ENCODE measurements at regions not wholly inside any gene's neighbourhood (a gene's known extent, or its start where the extent isn't known, plus 50 kb on each side); places are given as distances from the start of the nearest gene placed in this dataset.
A peak's percentile ranks its signal among the peaks of the same experiment; 100 is the strongest.
"Not testable (repeated sequence)": the region's sequence is repeated elsewhere in the genome, so short reads cannot be mapped to it uniquely, and the experiment has no call there.

GRCh38 chr3:152621006-152621868 is 213.7 kb upstream of the P2RY1 start:
- DNase-seq (ENCODE audit: low read depth in 2 of 2): no peak

- DNase-seq (ENCODE audit: low read depth in 2 of 2): no peak
Measured at GRCh38 chr3:152621967-152622810, 212.7 kb upstream of the P2RY1 start.

GRCh38 chr3:152622811-152623167 is 212.1 kb upstream of the P2RY1 start:
- DNase-seq (ENCODE audit: low read depth in 2 of 2): no peak

GRCh38 chr3:152623286-152623911 is 211.5 kb upstream of the P2RY1 start:
- DNase-seq (ENCODE audit: low read depth in 2 of 2): no peak

GRCh38 chr3:152626226-152626625 is 208.7 kb upstream of the P2RY1 start:
- DNase-seq (ENCODE audit: low read depth in 2 of 2): no peak

- DNase-seq (ENCODE audit: low read depth in 2 of 2): no peak
Measured at GRCh38 chr3:152628496-152628895, 206.4 kb upstream of the P2RY1 start.

GRCh38 chr3:152629363-152630122 is 205.4 kb upstream of the P2RY1 start:
- no peak for DNase-seq (ENCODE audit: low read depth in 2 of 2)

- no peak for DNase-seq (ENCODE audit: low read depth in 2 of 2)
Measured at GRCh38 chr3:152635389-152635788, 199.5 kb upstream of the P2RY1 start.

GRCh38 chr3:152636651-152637050 is 198.3 kb upstream of the P2RY1 start:
- DNase-seq (ENCODE audit: low read depth in 2 of 2): no peak

- no peak for DNase-seq (ENCODE audit: low read depth in 2 of 2)
Measured at GRCh38 chr3:152638214-152638613, 196.7 kb upstream of the P2RY1 start.

- DNase-seq (ENCODE audit: low read depth in 2 of 2): no peak
Measured at GRCh38 chr3:152638707-152639450, 196.1 kb upstream of the P2RY1 start.

GRCh38 chr3:152641198-152641597 is 193.7 kb upstream of the P2RY1 start:
- no peak for DNase-seq (ENCODE audit: low read depth in 2 of 2)

- no peak for DNase-seq (ENCODE audit: low read depth in 2 of 2)
Measured at GRCh38 chr3:152642658-152643057, 192.3 kb upstream of the P2RY1 start.

- no peak for DNase-seq (ENCODE audit: low read depth in 2 of 2)
Measured at GRCh38 chr3:152644478-152644877, 190.5 kb upstream of the P2RY1 start.

- DNase-seq (ENCODE audit: low read depth in 2 of 2): no peak
Measured at GRCh38 chr3:152646004-152646403, 188.9 kb upstream of the P2RY1 start.

- no peak for DNase-seq (ENCODE audit: low read depth in 2 of 2)
Measured at GRCh38 chr3:152650177-152650576, 184.8 kb upstream of the P2RY1 start.

GRCh38 chr3:152650923-152651322 is 184.0 kb upstream of the P2RY1 start:
- DNase-seq (ENCODE audit: low read depth in 2 of 2): not testable (repeated sequence)

- peak in 1 of 2 donors; percentile 3 for DNase-seq (ENCODE audit: low read depth in 2 of 2)
Measured at GRCh38 chr3:152656214-152656971, 178.5 kb upstream of the P2RY1 start.

- DNase-seq (ENCODE audit: low read depth in 2 of 2): no peak
Measured at GRCh38 chr3:152656972-152657355, 178.0 kb upstream of the P2RY1 start.
